ENCODE measurements at regions not wholly inside any gene's neighbourhood (a gene's known extent, or its start where the extent isn't known, plus 50 kb on each side); places are given as distances from the start of the nearest gene placed in this dataset.

DNA sequence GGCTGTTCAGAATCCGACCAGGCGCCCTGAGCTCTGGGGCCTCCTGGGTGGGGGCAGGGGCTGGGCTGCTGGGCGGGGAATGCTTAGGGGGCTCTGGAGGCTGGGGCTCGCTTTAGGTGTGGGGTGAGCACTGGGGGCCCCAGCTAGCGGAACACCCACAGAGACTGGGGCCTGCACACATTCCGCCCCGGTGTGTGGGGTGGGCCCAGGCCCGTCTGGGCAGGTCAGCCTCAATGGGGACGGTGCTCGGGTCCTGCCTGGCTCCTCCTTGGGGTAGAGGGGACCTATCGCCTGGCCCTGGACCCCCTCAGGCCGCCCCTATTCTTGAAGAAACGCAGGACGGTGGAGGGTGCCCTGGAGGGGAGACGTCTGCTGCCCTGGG, 364.8 kb downstream of the TMEM121 start:
- TF ChIP-seq, protein P1, sequence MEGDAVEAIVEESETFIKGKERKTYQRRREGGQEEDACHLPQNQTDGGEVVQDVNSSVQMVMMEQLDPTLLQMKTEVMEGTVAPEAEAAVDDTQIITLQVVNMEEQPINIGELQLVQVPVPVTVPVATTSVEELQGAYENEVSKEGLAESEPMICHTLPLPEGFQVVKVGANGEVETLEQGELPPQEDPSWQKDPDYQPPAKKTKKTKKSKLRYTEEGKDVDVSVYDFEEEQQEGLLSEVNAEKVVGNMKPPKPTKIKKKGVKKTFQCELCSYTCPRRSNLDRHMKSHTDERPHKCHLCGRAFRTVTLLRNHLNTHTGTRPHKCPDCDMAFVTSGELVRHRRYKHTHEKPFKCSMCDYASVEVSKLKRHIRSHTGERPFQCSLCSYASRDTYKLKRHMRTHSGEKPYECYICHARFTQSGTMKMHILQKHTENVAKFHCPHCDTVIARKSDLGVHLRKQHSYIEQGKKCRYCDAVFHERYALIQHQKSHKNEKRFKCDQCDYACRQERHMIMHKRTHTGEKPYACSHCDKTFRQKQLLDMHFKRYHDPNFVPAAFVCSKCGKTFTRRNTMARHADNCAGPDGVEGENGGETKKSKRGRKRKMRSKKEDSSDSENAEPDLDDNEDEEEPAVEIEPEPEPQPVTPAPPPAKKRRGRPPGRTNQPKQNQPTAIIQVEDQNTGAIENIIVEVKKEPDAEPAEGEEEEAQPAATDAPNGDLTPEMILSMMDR (IDR thresholded peaks at IDR 0.05; ENCODE audit: insufficient read depth, low read depth, low read length): no peak
- TF ChIP-seq EZH2 (IDR thresholded peaks at IDR 0.05; ENCODE audit: insufficient read depth, low read length): no peak
